Caco-2 (cell line): ENCODE measurements at regions not wholly inside any gene's neighbourhood (a gene's known extent, or its start where the extent isn't known, plus 50 kb on each side); places are given as distances from the start of the nearest gene placed in this dataset.
A peak's percentile ranks its signal among the peaks of the same experiment; 100 is the strongest.

ENCODE experiments used
- BruUV-seq: library from RNA; stranded (reverse); fragments of 400-500 nt; replicated peaks from 2 replicates; lab custom pipeline; 2021; lab: Mats Ljungman, UMichigan
- CTCF ChIA-PET: fragments of 300-600 bp; sonication (Branson Sonifier 250); formaldehyde crosslinking; loops from one replicate; lab custom pipeline; 2022; ENCODE audit warnings: antibody characterized with exemption; lab: Charles Lee
- POLR2A ChIA-PET: fragments of 300-600 bp; sonication (Branson Sonifier 250); formaldehyde crosslinking; loops from one replicate; lab custom pipeline; 2022; ENCODE audit warnings: antibody characterized with exemption; lab: Charles Lee
- DNase-seq, 2 experiments: peaks; one replicate each; pipeline versions ENCODE4 v3.0.0 to v3.0.0-alpha.2; 2020 to 2022
- H3K27me3 ChIP-seq: replicated peaks from 2 replicates; pipeline ENCODE4 v1.6.0; 2011; ENCODE audit warnings: low read length; ENCODE audit not compliant: control insufficient read depth, insufficient read depth
- H3K36me3 ChIP-seq: 2 replicates; pipeline ENCODE4 v1.5.1; 2011; ENCODE audit warnings: low read length; ENCODE audit not compliant: control insufficient read depth, insufficient read depth
- H3K4me1 ChIP-seq: fragments of 250-450 bp; sonication (Bioruptor Pico); 2 replicates; pipeline ENCODE4 v1.5.1; 2020; ENCODE audit warnings: mild to moderate bottlenecking
- H3K4me3 ChIP-seq: 2 replicates; pipeline ENCODE4 v1.5.1; 2011; ENCODE audit warnings: low read depth, mild to moderate bottlenecking, control low read depth, low read length
- H3K9me3 ChIP-seq: fragments of 250-450 bp; sonication (Bioruptor Pico); 2 replicates; pipeline ENCODE4 v1.5.1; 2020; ENCODE audit warnings: mild to moderate bottlenecking, moderate library complexity
- H3K27ac Mint-ChIP-seq: one replicate; pipeline ENCODE4 v1.8.0; 2022; ENCODE audit warnings: mixed read lengths; ENCODE audit not compliant: unreplicated experiment
- H3K27me3 Mint-ChIP-seq: one replicate; pipeline ENCODE4 v1.8.0; 2022; ENCODE audit warnings: mixed read lengths; ENCODE audit not compliant: insufficient read depth, unreplicated experiment
- H3K36me3 Mint-ChIP-seq: one replicate; pipeline ENCODE4 v1.8.0; 2022; ENCODE audit warnings: mild to moderate bottlenecking, mixed read lengths; ENCODE audit not compliant: insufficient read depth, unreplicated experiment
- H3K4me1 Mint-ChIP-seq: one replicate; pipeline ENCODE4 v1.8.0; 2022; ENCODE audit warnings: low read depth, mixed read lengths; ENCODE audit not compliant: unreplicated experiment
- H3K4me3 Mint-ChIP-seq: one replicate; pipeline ENCODE4 v1.8.0; 2022; ENCODE audit warnings: mild to moderate bottlenecking, moderate library complexity, mixed read lengths; ENCODE audit not compliant: unreplicated experiment
- H3K9me3 Mint-ChIP-seq: one replicate; pipeline ENCODE4 v1.8.0; 2022; ENCODE audit warnings: mixed read lengths; ENCODE audit not compliant: unreplicated experiment
- intact Hi-C: fragments of 100-400 bp; cut with micrococcal nuclease; formaldehyde crosslinking; loops from one replicate; pipeline ENCODE4 v1.10.0; 2022; ENCODE audit not compliant: unreplicated experiment
- TF ChIP-seq, protein P1 (sequence below), 2 experiments: fragments of 200-600 bp in 1 of 2; IDR thresholded peaks; 1 replicate in 1 of 2; 2 replicates in 1 of 2; pipeline versions ENCODE4 v1.5.1 to v1.8.0; 2011 to 2022; ENCODE audit warnings: antibody characterized with exemption in 1 of 2, control low read depth in 1 of 2, inconsistent platforms in 1 of 2, low read depth in 1 of 2, low read length in 1 of 2, mild to moderate bottlenecking in 1 of 2, moderate library complexity in 1 of 2; ENCODE audit not compliant: insufficient read depth in 1 of 2, severe bottlenecking in 1 of 2, unreplicated experiment in 1 of 2

DNA sequence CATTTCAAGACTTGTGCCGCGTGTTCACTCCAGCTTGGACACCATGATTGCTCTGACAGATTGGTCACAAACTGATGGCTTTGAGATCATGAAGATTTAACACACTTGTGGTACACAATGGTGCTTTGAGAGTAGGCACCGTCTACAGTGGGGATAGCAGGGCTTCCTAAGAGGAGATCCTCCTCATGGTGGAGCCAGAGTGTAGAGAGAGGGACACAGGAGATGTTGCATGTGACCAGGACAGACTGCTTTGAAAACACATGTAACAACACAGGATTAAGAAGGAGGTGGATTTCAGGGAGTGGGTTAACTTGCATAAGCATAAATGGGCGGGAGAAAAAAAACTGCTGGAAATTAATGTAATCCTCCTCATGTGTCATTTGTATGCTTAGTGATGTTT is 95.7 kb upstream of the LINC00305 start:
- H3K36me3 Mint-ChIP-seq: no peaks in the 10 kb centered on the region
- H3K9me3 Mint-ChIP-seq: peaks cover 8% of the 10 kb centered on the region
- intact Hi-C loops: loop anchor here (1.0 kb wide), 2 partner anchors 86 to 165 kb away; no protein-coding TSS in a partner anchor
- H3K27ac Mint-ChIP-seq: peak overlapping the region; percentile 16
- DNase-seq: peak; percentile 32 to 41
- no peak overlapping the region for H3K4me3 Mint-ChIP-seq
- no peaks in the 10 kb centered on the region for H3K27me3 Mint-ChIP-seq
- H3K4me1 ChIP-seq: no peaks in the 10 kb centered on the region
- no peaks in the 10 kb centered on the region for H3K27me3 ChIP-seq
- no peak overlapping the region for H3K4me3 ChIP-seq
- no TSS peak for BruUV-seq
- CTCF ChIA-PET: no interaction called here
- no peaks in the 10 kb centered on the region for H3K36me3 ChIP-seq
- POLR2A ChIA-PET: no interaction called here
- no peaks in the 10 kb centered on the region for H3K9me3 ChIP-seq
- H3K4me1 Mint-ChIP-seq: no peaks in the 10 kb centered on the region
- TF ChIP-seq, protein P1, sequence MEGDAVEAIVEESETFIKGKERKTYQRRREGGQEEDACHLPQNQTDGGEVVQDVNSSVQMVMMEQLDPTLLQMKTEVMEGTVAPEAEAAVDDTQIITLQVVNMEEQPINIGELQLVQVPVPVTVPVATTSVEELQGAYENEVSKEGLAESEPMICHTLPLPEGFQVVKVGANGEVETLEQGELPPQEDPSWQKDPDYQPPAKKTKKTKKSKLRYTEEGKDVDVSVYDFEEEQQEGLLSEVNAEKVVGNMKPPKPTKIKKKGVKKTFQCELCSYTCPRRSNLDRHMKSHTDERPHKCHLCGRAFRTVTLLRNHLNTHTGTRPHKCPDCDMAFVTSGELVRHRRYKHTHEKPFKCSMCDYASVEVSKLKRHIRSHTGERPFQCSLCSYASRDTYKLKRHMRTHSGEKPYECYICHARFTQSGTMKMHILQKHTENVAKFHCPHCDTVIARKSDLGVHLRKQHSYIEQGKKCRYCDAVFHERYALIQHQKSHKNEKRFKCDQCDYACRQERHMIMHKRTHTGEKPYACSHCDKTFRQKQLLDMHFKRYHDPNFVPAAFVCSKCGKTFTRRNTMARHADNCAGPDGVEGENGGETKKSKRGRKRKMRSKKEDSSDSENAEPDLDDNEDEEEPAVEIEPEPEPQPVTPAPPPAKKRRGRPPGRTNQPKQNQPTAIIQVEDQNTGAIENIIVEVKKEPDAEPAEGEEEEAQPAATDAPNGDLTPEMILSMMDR (IDR thresholded peaks at IDR 0.05; ENCODE audit: insufficient read depth in 1 of 2, low read depth in 1 of 2, low read length in 1 of 2, severe bottlenecking in 1 of 2, unreplicated experiment in 1 of 2): peak in 1 of 2 experiments; percentile 42

DNA sequence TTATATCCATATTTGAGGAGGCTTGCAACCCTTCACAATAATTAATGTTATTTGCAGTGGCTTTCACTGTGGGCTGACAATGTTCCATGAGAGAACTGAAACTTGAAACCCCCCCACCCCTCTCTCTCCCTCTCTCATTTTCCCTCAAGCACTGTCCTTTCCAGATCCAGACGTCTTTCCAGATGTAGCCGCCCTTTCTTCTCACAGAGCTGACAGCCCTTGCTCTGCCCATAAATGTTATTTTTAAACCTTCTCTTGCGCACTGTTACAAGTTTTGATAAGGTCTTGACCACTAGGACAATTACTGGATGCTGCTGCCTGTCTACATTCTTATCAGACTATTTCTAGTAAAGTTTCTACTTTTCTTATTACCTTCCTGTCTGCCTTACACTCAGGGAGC is 91.4 kb upstream of the LINC00305 start:
- intact Hi-C loops: no loop called here

DNA sequence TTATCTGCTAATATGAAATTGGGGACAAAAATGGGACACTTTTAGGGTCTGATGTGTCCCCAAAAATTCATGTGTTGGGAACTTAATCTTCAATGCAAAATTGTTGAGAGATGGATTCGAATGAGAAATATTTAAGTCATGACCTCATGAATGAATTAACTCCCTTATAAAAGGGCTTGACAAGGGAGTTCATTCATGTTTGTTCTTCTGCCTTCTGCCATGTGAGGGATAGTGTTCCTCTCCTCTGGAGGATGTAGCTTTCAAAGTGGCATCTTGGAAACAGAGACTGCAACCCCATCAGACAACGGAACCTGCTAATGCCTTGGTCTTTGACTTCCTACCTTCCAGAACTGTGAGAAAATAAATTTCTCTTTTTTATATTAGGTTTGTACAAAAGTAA is 89.2 kb upstream of the LINC00305 start:
- Mint-ChIP-seq H3K4me1 (no peaks in the 10 kb centered on the region), H3K27me3 (no peaks in the 10 kb centered on the region), H3K27ac (no peak overlapping the region), H3K9me3 (no peaks in the 10 kb centered on the region), H3K36me3 (no peaks in the 10 kb centered on the region), H3K4me3 (no peak overlapping the region)
- H3K4me3 ChIP-seq: no peak overlapping the region
- H3K4me1 ChIP-seq: no peaks in the 10 kb centered on the region
- BruUV-seq: no TSS peak
- no peaks in the 10 kb centered on the region for H3K36me3 ChIP-seq
- H3K27me3 ChIP-seq: no peaks in the 10 kb centered on the region
- ChIA-PET CTCF (no interaction called here), POLR2A (no interaction called here)
- intact Hi-C loops: no loop called here
- H3K9me3 ChIP-seq: no peaks in the 10 kb centered on the region
- DNase-seq: no peak
- TF ChIP-seq, protein P1 (IDR thresholded peaks at IDR 0.05; ENCODE audit: insufficient read depth in 1 of 2, low read depth in 1 of 2, low read length in 1 of 2, severe bottlenecking in 1 of 2, unreplicated experiment in 1 of 2): no peak

More for the DNA sequence above, 91.4 kb upstream of the LINC00305 start:
- peaks cover 5% of the 10 kb centered on the region for H3K9me3 Mint-ChIP-seq
- no peaks in the 10 kb centered on the region for H3K4me1 ChIP-seq
- no peak overlapping the region for H3K27ac Mint-ChIP-seq
- no peak overlapping the region for H3K4me3 Mint-ChIP-seq
- no peaks in the 10 kb centered on the region for H3K27me3 Mint-ChIP-seq
- no peaks in the 10 kb centered on the region for H3K36me3 Mint-ChIP-seq
- H3K4me1 Mint-ChIP-seq: no peaks in the 10 kb centered on the region
- H3K27me3 ChIP-seq: no peaks in the 10 kb centered on the region
- H3K36me3 ChIP-seq: no peaks in the 10 kb centered on the region
- no peak overlapping the region for H3K4me3 ChIP-seq
- TF ChIP-seq, protein P1 (IDR thresholded peaks at IDR 0.05; ENCODE audit: insufficient read depth in 1 of 2, low read depth in 1 of 2, low read length in 1 of 2, severe bottlenecking in 1 of 2, unreplicated experiment in 1 of 2): no peak
- ChIA-PET CTCF (no interaction called here), POLR2A (no interaction called here)
- no peak for DNase-seq
- no peaks in the 10 kb centered on the region for H3K9me3 ChIP-seq
- BruUV-seq: no TSS peak
